GM12872 (cell line): ENCODE measurements at regions not wholly inside any gene's neighbourhood (a gene's known extent, or its start where the extent isn't known, plus 50 kb on each side); places are given as distances from the start of the nearest gene placed in this dataset.

Source experiments
- CTCF ChIP-seq: IDR thresholded peaks from 3 replicates; pipeline ENCODE4 v1.5.1; 2011; ENCODE audit warnings: low read depth, mild to moderate bottlenecking, low read length, moderate library complexity; ENCODE audit not compliant: insufficient read depth

DNA sequence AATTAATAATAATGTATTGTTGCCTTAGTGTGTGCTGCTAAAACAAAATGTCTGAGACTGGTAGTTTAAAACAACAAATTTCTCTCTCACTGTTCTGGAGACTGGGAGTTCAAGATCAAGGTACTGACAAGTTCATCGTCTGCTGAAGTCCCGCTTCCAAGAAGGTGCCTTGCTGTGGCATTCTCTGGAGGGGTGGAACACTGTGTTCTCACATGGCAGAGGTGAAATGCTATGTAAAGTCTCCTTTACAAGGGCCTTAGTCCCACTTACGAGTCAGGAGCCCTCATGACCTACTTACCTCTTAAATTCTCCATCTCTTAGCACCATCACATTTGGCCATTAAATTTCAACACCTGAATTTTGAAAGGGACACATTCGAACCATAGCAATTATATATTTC lies 299.2 kb upstream of the RBMS1 start:
- TF ChIP-seq CTCF, result no peak

DNA sequence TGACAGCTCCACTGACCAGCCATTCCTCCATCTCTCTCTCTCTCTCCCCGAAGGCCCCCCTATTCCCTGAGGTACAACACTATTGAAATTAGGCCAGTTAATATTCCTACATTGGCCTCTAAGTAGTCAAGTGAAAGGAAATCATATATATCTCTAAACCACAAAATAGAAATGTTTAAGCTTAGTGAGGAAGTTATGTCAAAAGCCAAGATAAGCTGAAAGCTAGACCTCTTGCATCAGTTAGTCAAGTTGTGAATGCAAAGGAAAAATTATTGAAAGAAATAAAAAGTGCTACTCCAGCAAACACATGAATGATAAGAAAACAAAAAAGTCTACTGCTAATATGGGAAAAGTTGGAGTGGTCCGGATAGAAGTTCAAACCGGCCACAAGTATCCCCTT lies 301.3 kb upstream of the RBMS1 start:
- no peak for TF ChIP-seq CTCF

DNA sequence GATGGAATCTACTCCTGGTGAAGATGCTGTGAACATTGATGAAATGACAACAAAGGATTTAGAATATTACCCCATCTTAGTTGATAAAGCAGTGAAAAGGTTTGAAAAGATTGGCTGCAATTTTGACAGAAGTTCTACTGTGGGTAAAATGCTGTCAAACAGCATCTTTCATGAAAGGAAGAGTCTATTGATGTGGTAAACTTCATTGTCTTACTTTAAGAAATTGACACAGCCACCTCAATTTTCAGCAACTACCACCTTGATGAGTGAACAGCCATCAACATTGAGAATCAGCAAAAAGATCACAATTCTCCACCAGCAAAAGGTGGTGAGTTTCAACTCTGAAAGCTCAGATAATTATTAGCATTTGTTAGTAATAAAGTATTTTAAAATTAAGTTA lies 310.3 kb upstream of the RBMS1 start:
- no peak for TF ChIP-seq CTCF

- TF ChIP-seq CTCF, result no peak
These were observed 316.8 kb upstream of the RBMS1 start for GRCh38 chr2:160810406-160810805.

- TF ChIP-seq CTCF, result no peak
These were observed 319.4 kb upstream of the RBMS1 start for GRCh38 chr2:160812830-160813505.

DNA sequence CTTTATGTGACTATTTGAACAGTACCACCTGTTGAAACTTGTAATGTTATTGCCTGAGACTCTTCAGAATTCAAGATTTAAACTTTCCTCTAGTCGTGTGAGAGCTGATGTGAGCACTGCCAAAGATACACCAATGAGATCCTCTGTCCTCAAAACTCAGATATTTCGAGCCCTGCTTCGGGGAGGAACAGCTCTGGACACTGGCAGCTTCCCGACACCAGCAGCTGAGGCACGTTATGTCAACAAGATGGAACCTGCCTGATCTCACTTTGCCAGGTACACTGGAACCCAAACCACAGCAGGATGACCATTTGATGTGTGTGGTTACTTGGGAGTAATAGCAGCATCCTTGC lies 319.9 kb upstream of the RBMS1 start:
- no peak for TF ChIP-seq CTCF

DNA sequence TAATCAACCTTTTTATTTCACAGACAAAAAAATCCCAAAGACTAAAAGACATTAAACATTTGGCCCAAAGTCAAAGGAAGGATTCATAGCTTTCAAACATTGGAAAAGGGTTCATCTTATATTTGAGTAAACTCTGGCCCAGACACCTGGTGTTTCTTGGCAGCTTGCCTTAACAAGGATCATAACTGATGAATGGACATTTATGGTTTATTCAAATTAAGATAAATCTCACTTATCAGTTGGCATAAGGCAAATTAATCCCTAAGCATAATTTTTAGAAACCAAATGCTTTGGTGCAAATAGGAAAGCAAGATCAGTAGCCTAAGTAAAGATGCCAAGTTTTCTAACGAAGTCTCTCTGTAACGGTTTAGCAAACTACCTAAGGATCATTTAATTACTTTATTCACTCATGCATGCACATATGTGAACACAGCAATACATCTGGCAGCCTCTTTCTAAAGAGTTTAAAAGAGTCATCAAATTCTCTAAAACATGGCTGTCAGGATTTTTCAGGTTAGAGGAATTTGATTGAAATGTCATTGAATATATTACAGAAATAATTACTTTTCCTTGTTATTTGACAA lies 323.4 kb upstream of the RBMS1 start:
- TF ChIP-seq CTCF, result no peak
